Suprapubic skin (tissue), 4 donors: ENCODE measurements at regions not wholly inside any gene's neighbourhood (a gene's known extent, or its start where the extent isn't known, plus 50 kb on each side); places are given as distances from the start of the nearest gene placed in this dataset.

Source experiments
- EP300 ChIP-seq: sonication (generic); formaldehyde crosslinking; IDR thresholded peaks from one replicate; pipeline ENCODE4 v1.6.1; 2017; ENCODE audit warnings: antibody characterized with exemption
- POLR2A ChIP-seq, 2 donors: fragments of 450-650 bp; IDR thresholded peaks; one replicate each; pipeline ENCODE4 v1.6.1; 2017; ENCODE audit warnings: antibody characterized with exemption in 2 of 2, mild to moderate bottlenecking in 2 of 2, moderate library complexity in 2 of 2
- POLR2AphosphoS5 ChIP-seq, 3 donors: sonication (generic); formaldehyde crosslinking; IDR thresholded peaks; one replicate each; pipeline ENCODE4 v1.6.1; 2017; ENCODE audit warnings: antibody characterized with exemption in 3 of 3
- TF ChIP-seq, protein P1 (sequence below), 2 donors: fragments of 200-600 bp in 1 of 2; fragments of 450-650 bp in 1 of 2; sonication (generic) in 1 of 2; IDR thresholded peaks; one replicate each; pipeline ENCODE4 v1.5.1; 2016 to 2019; ENCODE audit warnings: antibody characterized with exemption in 2 of 2, mild to moderate bottlenecking in 1 of 2, moderate library complexity in 1 of 2

GRCh38 chr16:87002717-87003413 lies 314.3 kb downstream of the C16orf95 start:
- TF ChIP-seq, protein P1, sequence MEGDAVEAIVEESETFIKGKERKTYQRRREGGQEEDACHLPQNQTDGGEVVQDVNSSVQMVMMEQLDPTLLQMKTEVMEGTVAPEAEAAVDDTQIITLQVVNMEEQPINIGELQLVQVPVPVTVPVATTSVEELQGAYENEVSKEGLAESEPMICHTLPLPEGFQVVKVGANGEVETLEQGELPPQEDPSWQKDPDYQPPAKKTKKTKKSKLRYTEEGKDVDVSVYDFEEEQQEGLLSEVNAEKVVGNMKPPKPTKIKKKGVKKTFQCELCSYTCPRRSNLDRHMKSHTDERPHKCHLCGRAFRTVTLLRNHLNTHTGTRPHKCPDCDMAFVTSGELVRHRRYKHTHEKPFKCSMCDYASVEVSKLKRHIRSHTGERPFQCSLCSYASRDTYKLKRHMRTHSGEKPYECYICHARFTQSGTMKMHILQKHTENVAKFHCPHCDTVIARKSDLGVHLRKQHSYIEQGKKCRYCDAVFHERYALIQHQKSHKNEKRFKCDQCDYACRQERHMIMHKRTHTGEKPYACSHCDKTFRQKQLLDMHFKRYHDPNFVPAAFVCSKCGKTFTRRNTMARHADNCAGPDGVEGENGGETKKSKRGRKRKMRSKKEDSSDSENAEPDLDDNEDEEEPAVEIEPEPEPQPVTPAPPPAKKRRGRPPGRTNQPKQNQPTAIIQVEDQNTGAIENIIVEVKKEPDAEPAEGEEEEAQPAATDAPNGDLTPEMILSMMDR (IDR thresholded peaks at IDR 0.05): no peak
- TF ChIP-seq POLR2A (IDR thresholded peaks at IDR 0.05): no peak
- no peak for TF ChIP-seq EP300
- no peak for TF ChIP-seq POLR2AphosphoS5 (IDR thresholded peaks at IDR 0.05)
